ENCODE measurements at regions not wholly inside any gene's neighbourhood (a gene's known extent, or its start where the extent isn't known, plus 50 kb on each side); places are given as distances from the start of the nearest gene placed in this dataset.

DNA sequence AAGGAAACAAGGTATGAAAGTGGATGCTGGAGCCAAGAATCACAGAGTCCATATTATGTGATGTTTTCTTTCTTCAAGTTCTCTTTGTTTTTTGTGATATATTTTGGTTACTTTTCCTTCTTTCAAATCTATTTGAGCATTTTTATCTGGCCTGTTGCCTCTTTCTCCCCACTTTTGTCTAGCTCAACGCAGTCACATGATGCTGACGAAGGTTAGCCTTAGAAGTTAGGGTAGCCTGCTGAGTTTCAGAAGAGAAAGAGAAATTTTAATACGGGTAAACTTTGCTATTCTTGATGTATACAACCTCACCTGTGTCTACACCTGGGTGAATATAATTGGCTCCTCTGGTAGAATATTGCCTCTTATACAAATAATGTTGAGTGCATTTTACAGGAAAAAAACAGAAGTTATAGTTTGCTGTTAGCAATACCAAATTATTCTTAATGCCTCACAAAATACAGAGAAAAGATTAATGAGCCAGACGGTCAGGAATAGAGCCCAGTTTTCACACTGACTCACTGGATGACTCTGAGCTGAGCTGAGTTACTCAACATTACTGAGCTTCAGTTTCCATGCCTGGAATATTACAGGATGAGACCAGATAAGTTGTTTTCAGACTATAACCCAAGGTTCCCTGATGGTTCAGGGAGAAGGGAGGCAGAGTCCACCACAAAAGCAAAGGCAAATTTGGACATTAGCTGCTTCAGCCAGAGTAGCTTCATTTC lies 161.6 kb upstream of the BDNF start:
- no peak for DNase-seq
- intact Hi-C loops (cut with DNase I): no loop called here
- Histone ChIP-seq H3K36me3 (no peaks in the 10 kb centered on the region), H3K27me3 (no peaks in the 10 kb centered on the region), H3K9ac (ENCODE audit: low read depth in 2 of 2, low read length in 2 of 2) (no peak overlapping the region), H3K9me3 (no peaks in the 10 kb centered on the region), H3K4me1 (no peaks in the 10 kb centered on the region), H3K27ac (no peak overlapping the region), H3K4me3 (no peak overlapping the region)
- TF ChIP-seq, protein P1, sequence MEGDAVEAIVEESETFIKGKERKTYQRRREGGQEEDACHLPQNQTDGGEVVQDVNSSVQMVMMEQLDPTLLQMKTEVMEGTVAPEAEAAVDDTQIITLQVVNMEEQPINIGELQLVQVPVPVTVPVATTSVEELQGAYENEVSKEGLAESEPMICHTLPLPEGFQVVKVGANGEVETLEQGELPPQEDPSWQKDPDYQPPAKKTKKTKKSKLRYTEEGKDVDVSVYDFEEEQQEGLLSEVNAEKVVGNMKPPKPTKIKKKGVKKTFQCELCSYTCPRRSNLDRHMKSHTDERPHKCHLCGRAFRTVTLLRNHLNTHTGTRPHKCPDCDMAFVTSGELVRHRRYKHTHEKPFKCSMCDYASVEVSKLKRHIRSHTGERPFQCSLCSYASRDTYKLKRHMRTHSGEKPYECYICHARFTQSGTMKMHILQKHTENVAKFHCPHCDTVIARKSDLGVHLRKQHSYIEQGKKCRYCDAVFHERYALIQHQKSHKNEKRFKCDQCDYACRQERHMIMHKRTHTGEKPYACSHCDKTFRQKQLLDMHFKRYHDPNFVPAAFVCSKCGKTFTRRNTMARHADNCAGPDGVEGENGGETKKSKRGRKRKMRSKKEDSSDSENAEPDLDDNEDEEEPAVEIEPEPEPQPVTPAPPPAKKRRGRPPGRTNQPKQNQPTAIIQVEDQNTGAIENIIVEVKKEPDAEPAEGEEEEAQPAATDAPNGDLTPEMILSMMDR (IDR thresholded peaks at IDR 0.05): no peak

DNA sequence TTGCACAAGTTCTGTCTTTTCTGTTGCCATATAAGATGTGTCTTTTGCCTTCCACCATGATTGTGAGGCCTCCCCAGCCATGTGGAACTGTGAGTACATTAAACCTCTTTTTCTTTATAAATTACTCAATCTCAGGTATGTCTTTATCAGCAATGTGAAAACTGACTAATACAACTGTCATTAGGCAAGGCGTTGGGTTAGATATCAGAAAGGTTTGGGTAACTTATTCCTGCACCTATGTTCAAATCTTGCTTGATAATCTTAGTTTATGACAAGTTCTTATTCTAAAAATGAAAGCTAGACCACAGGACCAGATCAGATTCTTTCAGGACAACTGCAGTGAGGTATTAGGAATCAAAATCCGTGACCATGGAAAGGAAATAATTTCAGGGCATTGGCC lies 160.6 kb upstream of the BDNF start:
- Histone ChIP-seq H3K4me3 (no peak overlapping the region), H3K9me3 (no peaks in the 10 kb centered on the region), H3K9ac (ENCODE audit: low read depth in 2 of 2, low read length in 2 of 2) (no peak overlapping the region), H3K27ac (no peak overlapping the region), H3K36me3 (no peaks in the 10 kb centered on the region), H3K27me3 (no peaks in the 10 kb centered on the region), H3K4me1 (no peaks in the 10 kb centered on the region)
- TF ChIP-seq, protein P1 (IDR thresholded peaks at IDR 0.05): no peak
- intact Hi-C loops (cut with DNase I): no loop called here
- no peak for DNase-seq

DNA sequence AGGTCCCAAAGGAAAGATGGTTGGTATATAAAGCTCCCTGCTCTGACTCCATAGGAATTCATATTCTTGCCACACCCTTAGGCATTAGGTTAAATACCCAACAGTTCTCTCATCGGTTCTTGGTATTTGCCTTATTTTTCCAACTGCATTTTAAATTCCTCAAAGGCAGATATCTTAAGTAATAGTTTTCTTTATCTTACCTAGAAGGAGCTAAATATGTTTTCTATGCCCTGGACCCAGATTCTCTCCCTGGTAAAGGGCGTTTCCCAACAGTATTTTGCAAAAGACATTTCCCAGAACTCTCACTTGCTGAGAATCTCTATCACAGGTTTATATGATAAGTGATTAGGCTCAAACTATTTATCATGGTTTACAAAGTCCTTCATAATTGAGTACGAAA lies 158.6 kb upstream of the BDNF start:
- Histone ChIP-seq H3K4me1 (no peaks in the 10 kb centered on the region), H3K36me3 (no peaks in the 10 kb centered on the region), H3K27ac (no peak overlapping the region), H3K9me3 (no peaks in the 10 kb centered on the region), H3K9ac (ENCODE audit: low read depth in 2 of 2, low read length in 2 of 2) (no peak overlapping the region), H3K4me3 (no peak overlapping the region), H3K27me3 (no peaks in the 10 kb centered on the region)
- TF ChIP-seq, protein P1 (IDR thresholded peaks at IDR 0.05): no peak
- intact Hi-C loops (cut with DNase I): no loop called here
- DNase-seq: no peak

DNA sequence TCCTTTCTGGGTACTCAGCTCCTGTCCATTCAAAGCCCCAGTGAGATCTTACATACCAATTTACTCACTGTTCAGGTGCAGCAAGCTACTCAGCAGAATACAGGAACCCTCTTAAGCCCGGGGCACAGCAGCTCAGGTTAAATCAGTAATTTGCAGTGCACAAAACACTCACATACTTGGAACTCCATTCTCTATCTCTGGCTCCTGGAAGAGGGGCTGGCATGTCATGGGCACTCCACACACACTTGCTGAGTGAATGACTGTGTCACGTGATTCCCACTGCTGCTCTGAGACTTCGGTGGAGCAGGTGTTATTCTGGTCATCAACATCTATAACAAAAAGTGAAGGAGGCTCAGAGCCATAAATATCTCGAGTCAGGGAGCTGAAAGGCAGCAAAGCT lies 157.3 kb upstream of the BDNF start:
- H3K9ac ChIP-seq (ENCODE audit: low read depth in 2 of 2, low read length in 2 of 2): no peak overlapping the region
- H3K4me3 ChIP-seq: no peak overlapping the region
- no peaks in the 10 kb centered on the region for H3K4me1 ChIP-seq
- no peaks in the 10 kb centered on the region for H3K9me3 ChIP-seq
- no peaks in the 10 kb centered on the region for H3K36me3 ChIP-seq
- no peaks in the 10 kb centered on the region for H3K27me3 ChIP-seq
- DNase-seq: no peak
- TF ChIP-seq, protein P1 (IDR thresholded peaks at IDR 0.05): no peak
- intact Hi-C loops (cut with DNase I): no loop called here
- H3K27ac ChIP-seq: no peak overlapping the region

DNA sequence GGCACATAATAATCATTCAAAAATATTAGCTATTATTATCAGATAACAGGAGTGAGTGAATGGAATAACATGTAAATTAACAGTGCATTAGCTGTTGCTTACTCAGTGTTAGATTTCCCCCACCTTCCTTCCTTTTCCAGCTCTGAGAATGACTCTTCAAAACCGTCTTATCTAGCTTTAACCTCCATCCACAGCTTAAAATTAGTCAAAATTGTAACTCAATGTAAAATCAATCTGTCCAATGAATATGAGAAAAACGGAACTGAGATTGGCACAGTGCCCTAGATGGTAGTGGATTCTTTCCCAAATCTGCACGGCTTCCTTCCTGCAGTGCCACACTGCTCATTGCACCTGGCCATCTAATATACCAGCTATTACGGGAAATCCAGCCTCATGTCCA lies 156.8 kb upstream of the BDNF start:
- H3K27me3 ChIP-seq: no peaks in the 10 kb centered on the region
- H3K4me1 ChIP-seq: no peaks in the 10 kb centered on the region
- DNase-seq: no peak
- H3K36me3 ChIP-seq: no peaks in the 10 kb centered on the region
- TF ChIP-seq, protein P1 (IDR thresholded peaks at IDR 0.05): no peak
- no peak overlapping the region for H3K4me3 ChIP-seq
- intact Hi-C loops (cut with DNase I): no loop called here
- no peaks in the 10 kb centered on the region for H3K9me3 ChIP-seq
- no peak overlapping the region for H3K27ac ChIP-seq
- no peak overlapping the region for H3K9ac ChIP-seq (ENCODE audit: low read depth in 2 of 2, low read length in 2 of 2)
